ENCODE measurements at regions not wholly inside any gene's neighbourhood (a gene's known extent, or its start where the extent isn't known, plus 50 kb on each side); places are given as distances from the start of the nearest gene placed in this dataset.

GRCh38 chr7:124662372-124662771 is 103.2 kb downstream of the GPR37 start:
- Histone ChIP-seq H3K9me2 (ENCODE audit: insufficient read depth) (peaks cover 4% of the 10 kb centered on the region; the same call in 1 of the 2 replicates), H3K4me2 (no peak overlapping the region), H3K79me2 (replicated peaks; ENCODE audit: insufficient read depth) (no peaks in the 10 kb centered on the region), H3K4me3 (no peak overlapping the region), H3F3A (replicated peaks; ENCODE audit: low read depth) (no peaks in the 10 kb centered on the region), H3K27ac (ENCODE audit: low read depth) (no peak overlapping the region), H2AFZ (no peak overlapping the region), H3K36me3 (ENCODE audit: insufficient read depth) (no peaks in the 10 kb centered on the region), H3K4me1 (ENCODE audit: insufficient read depth) (0 out of 2 replicates have a peak, but pooled peaks cover 2% of the 10 kb centered on the region), H3K27me3 (ENCODE audit: insufficient read depth) (no peaks in the 10 kb centered on the region), H4K20me1 (replicated peaks; ENCODE audit: insufficient read depth) (no peaks in the 10 kb centered on the region)
- Mint-ChIP-seq H3K36me3 (ENCODE audit: low read depth) (no peaks in the 10 kb centered on the region), H3K9me3 (no peaks in the 10 kb centered on the region), H3K27me3 (ENCODE audit: insufficient read depth, low read depth, poor library complexity) (no peaks in the 10 kb centered on the region), H3K4me1 (peaks cover 13% of the 10 kb centered on the region), H3K4me3 (no peak overlapping the region), H3K27ac (no peak overlapping the region)
- DNase-seq (ENCODE audit: low spot score) (no peak), ATAC-seq (no peak)
- no peak for TF ChIP-seq ETS1 (IDR thresholded peaks at IDR 0.05)
- TF ChIP-seq CTCF (conservative IDR thresholded peaks at IDR 0.05; ENCODE audit: low read depth in 2 of 2), result no peak
- TF ChIP-seq ZNF331 (CRISPR knock-in tag; IDR thresholded peaks at IDR 0.05; ENCODE audit: low read depth), result no peak
- no peak for TF ChIP-seq NANOG (IDR thresholded peaks at IDR 0.05; ENCODE audit: borderline replicate concordance)
- no peak for TF ChIP-seq STAT1 (IDR thresholded peaks at IDR 0.05; ENCODE audit: unreplicated experiment)
- TF ChIP-seq ZNF114 (CRISPR knock-in tag; IDR thresholded peaks at IDR 0.05), result no peak

GRCh38 chr7:124655990-124656389 is 109.6 kb downstream of the GPR37 start:
- Histone ChIP-seq H3K27me3 (ENCODE audit: insufficient read depth) (no peaks in the 10 kb centered on the region), H4K20me1 (replicated peaks; ENCODE audit: insufficient read depth) (no peaks in the 10 kb centered on the region), H3K79me2 (replicated peaks; ENCODE audit: insufficient read depth) (no peaks in the 10 kb centered on the region), H3K4me2 (no peak overlapping the region), H3K9me2 (ENCODE audit: insufficient read depth) (no peaks in the 10 kb centered on the region), H3K27ac (ENCODE audit: low read depth) (no peak overlapping the region), H3F3A (replicated peaks; ENCODE audit: low read depth) (no peaks in the 10 kb centered on the region), H3K36me3 (ENCODE audit: insufficient read depth) (no peaks in the 10 kb centered on the region), H2AFZ (no peak overlapping the region; the same call in 1 of the 2 replicates), H3K4me3 (no peak overlapping the region), H3K4me1 (ENCODE audit: insufficient read depth) (no peaks in the 10 kb centered on the region)
- no peak for DNase-seq (ENCODE audit: low spot score)
- Mint-ChIP-seq H3K27ac (no peak overlapping the region), H3K36me3 (ENCODE audit: low read depth) (no peaks in the 10 kb centered on the region), H3K4me3 (no peak overlapping the region), H3K9me3 (no peaks in the 10 kb centered on the region), H3K4me1 (no peaks in the 10 kb centered on the region), H3K27me3 (ENCODE audit: insufficient read depth, low read depth, poor library complexity) (no peaks in the 10 kb centered on the region)
- no peak for ATAC-seq
- TF ChIP-seq EZH2 (IDR thresholded peaks at IDR 0.05; ENCODE audit: low read depth, unreplicated experiment), result no peak
- no peak for TF ChIP-seq ETS1 (IDR thresholded peaks at IDR 0.05)
- TF ChIP-seq ZNF462 (CRISPR knock-in tag; IDR thresholded peaks at IDR 0.05), result no peak
- TF ChIP-seq CREB1 (CRISPR knock-in tag; IDR thresholded peaks at IDR 0.05; ENCODE audit: low read depth), result no peak
- TF ChIP-seq NANOG (IDR thresholded peaks at IDR 0.05; ENCODE audit: borderline replicate concordance), result no peak
- TF ChIP-seq ZNF114 (CRISPR knock-in tag; IDR thresholded peaks at IDR 0.05), result no peak
- no peak for TF ChIP-seq CTCF (conservative IDR thresholded peaks at IDR 0.05; ENCODE audit: low read depth in 2 of 2)

Measured in GM23338 (cell line).